ENCODE measurements at regions not wholly inside any gene's neighbourhood (a gene's known extent, or its start where the extent isn't known, plus 50 kb on each side); places are given as distances from the start of the nearest gene placed in this dataset.

DNA sequence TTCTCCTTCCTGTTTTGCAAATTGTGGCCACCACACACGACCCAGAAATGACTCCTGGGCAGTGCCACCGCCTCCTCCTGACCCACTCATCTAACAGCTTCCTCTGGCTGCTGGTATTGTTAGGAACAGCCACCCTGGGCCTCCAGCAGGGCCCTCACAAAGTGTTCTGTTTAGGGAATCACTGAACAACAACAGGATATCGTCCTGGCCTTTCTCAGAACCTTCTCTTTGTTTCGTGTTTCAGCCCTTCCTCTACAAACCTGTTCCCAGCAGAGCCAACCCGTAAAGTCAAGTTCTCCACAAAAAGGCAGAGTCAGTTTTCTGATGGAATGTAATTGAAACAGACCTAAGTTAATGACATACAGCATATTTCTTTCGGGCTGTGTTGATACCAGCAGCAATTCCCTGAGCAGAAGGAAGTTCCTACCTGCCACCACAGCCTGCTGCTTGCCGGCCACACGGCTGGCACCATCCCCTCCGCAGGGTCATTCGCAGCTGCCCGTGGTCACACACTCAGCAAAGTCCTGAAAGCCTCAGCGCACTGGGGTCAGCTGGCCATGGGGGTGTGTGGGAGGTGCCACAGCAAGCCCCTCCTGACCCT lies 91.7 kb upstream of the PITRM1 start:
- 67 to 82% (median 70%) methylated on average over 10 to 12 of the region's 12 CpGs for WGBS, 4 donors
- TF ChIP-seq CTCF (IDR thresholded peaks at IDR 0.05) (no peak), POLR2A (IDR thresholded peaks at IDR 0.05) (no peak)
- peaks cover 0 to 12% (median 3%) of the 10 kb centered on the region in 12 donors for H3K4me1 ChIP-seq
- DNase-seq (no peak), ATAC-seq (peak in 2 of 4 donors; percentile 51 to 61)
- peak overlapping the region in 8 of 12 donors; percentile 16 to 56 (median 34) for H3K27ac ChIP-seq
- no peaks in the 10 kb centered on the region for H3K27me3 ChIP-seq
- H3K36me3 ChIP-seq: no peaks in the 10 kb centered on the region
- H3K9me3 ChIP-seq: no peaks in the 10 kb centered on the region
- intact Hi-C loops (cut with DNase I): no loop called here
- H3K4me3 ChIP-seq: no peak overlapping the region

DNA sequence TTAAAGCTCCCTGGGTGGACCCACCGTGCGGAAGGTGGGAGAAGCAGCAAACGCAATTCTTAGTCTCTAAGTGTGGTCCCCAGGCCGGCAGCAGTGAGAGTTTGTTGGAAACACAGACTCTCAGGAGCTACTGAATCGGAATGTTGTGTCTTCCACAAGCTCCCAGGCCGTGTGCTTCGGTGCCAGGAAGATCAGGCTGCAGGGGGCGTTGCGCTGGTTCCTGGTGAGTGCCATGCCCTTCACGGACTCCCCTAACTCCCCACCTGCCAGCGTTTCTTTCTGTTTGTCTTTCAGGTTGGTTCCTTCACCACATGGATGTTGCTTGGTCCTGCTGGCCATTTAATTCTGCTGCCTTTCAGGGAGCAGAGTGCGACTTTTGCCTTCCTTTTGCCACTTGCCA lies 91.2 kb upstream of the PITRM1 start:
- ATAC-seq: no peak
- WGBS, 4 donors: 91 to 96% (median 92%) methylated on average over 12 of the region's 12 CpGs
- TF ChIP-seq CTCF (IDR thresholded peaks at IDR 0.05) (no peak), POLR2A (IDR thresholded peaks at IDR 0.05) (no peak)

DNA sequence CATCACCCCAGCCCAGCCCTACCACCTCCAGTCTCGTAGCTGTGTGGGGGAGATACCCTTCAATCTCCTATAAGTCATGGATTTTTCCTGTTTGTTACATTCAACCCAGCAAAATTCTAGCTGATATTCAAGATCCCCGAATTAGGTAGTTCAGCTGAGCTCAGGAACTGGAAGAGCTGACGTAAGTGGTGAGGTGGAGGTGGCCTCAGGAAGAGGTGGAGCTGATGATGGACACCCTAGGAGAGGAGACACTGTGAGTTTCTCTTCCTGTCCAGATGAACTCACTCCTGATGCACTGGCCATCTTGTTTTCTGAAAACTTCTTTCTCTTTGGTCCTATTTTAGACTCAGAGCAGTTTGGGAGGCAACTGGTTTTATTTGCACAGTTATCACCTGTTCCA lies 90.5 kb upstream of the PITRM1 start:
- ATAC-seq: peak in 1 of 4 donors; percentile 60
- no peaks in the 10 kb centered on the region for H3K36me3 ChIP-seq
- no peak for DNase-seq
- no peak overlapping the region for H3K4me3 ChIP-seq
- peaks cover 0 to 12% (median 3%) of the 10 kb centered on the region in 12 donors for H3K4me1 ChIP-seq
- TF ChIP-seq CTCF (IDR thresholded peaks at IDR 0.05): no peak
- no peak for TF ChIP-seq POLR2A (IDR thresholded peaks at IDR 0.05)
- no peaks in the 10 kb centered on the region for H3K27me3 ChIP-seq
- no peaks in the 10 kb centered on the region for H3K9me3 ChIP-seq
- intact Hi-C loops (cut with DNase I): no loop called here
- peak overlapping the region in 1 of 12 donors; percentile 3 for H3K27ac ChIP-seq
- 56 to 58% (median 57%) methylated on average over 3 of the region's 3 CpGs for WGBS, 4 donors

More for the DNA sequence above, 91.2 kb upstream of the PITRM1 start:
- Histone ChIP-seq H3K9me3 (no peaks in the 10 kb centered on the region), H3K27me3 (no peaks in the 10 kb centered on the region), H3K4me3 (no peak overlapping the region), H3K36me3 (no peaks in the 10 kb centered on the region), H3K27ac (peak overlapping the region in 3 of 12 donors; percentile 3 to 46 (median 16)), H3K4me1 (peaks cover 0 to 12% (median 3%) of the 10 kb centered on the region in 12 donors)
- intact Hi-C loops (cut with DNase I): no loop called here
- no peak for DNase-seq

- TF ChIP-seq CTCF (IDR thresholded peaks at IDR 0.05): no peak
- no peak for TF ChIP-seq POLR2A (IDR thresholded peaks at IDR 0.05)
- DNase-seq (no peak), ATAC-seq (no peak)
- H3K9me3 ChIP-seq: no peaks in the 10 kb centered on the region
- no peak overlapping the region for H3K4me3 ChIP-seq
- no peaks in the 10 kb centered on the region for H3K27me3 ChIP-seq
- no peak overlapping the region for H3K27ac ChIP-seq
- 52 to 66% (median 55%) methylated on average over 5 of the region's 5 CpGs for WGBS, 4 donors
- peaks cover 0 to 12% (median 3%) of the 10 kb centered on the region in 12 donors for H3K4me1 ChIP-seq
- intact Hi-C loops (cut with DNase I): no loop called here
- no peaks in the 10 kb centered on the region for H3K36me3 ChIP-seq
These were observed 89.3 kb upstream of the PITRM1 start for GRCh38 chr10:3261921-3262320.

Data from heart left ventricle (tissue), 16 donors.